ENCODE measurements at regions not wholly inside any gene's neighbourhood (a gene's known extent, or its start where the extent isn't known, plus 50 kb on each side); places are given as distances from the start of the nearest gene placed in this dataset.

GRCh38 chr19:30293051-30293785 is 79.0 kb upstream of the ZNF536 start:
- POLR2A ChIA-PET = no interaction called here
- TF ChIP-seq, protein P1, sequence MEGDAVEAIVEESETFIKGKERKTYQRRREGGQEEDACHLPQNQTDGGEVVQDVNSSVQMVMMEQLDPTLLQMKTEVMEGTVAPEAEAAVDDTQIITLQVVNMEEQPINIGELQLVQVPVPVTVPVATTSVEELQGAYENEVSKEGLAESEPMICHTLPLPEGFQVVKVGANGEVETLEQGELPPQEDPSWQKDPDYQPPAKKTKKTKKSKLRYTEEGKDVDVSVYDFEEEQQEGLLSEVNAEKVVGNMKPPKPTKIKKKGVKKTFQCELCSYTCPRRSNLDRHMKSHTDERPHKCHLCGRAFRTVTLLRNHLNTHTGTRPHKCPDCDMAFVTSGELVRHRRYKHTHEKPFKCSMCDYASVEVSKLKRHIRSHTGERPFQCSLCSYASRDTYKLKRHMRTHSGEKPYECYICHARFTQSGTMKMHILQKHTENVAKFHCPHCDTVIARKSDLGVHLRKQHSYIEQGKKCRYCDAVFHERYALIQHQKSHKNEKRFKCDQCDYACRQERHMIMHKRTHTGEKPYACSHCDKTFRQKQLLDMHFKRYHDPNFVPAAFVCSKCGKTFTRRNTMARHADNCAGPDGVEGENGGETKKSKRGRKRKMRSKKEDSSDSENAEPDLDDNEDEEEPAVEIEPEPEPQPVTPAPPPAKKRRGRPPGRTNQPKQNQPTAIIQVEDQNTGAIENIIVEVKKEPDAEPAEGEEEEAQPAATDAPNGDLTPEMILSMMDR (IDR thresholded peaks at IDR 0.05; ENCODE audit: unreplicated experiment) = no peak
- intact Hi-C loops (cut with micrococcal nuclease) = no loop called here
- Mint-ChIP-seq H3K27ac (ENCODE audit: low read depth, unreplicated experiment) (no peak overlapping the region), H3K36me3 (ENCODE audit: insufficient read depth, unreplicated experiment) (no peaks in the 10 kb centered on the region), H3K27me3 (ENCODE audit: insufficient read depth, unreplicated experiment) (no peaks in the 10 kb centered on the region), H3K4me3 (ENCODE audit: unreplicated experiment) (no peak overlapping the region), H3K9me3 (ENCODE audit: unreplicated experiment) (peaks cover 37% of the 10 kb centered on the region), H3K4me1 (ENCODE audit: insufficient read depth, unreplicated experiment) (no peaks in the 10 kb centered on the region)
- no TSS peak for BruUV-seq (replicated peaks)
- DNase-seq (ENCODE audit: unreplicated experiment) = no peak
- CTCF ChIA-PET = interaction anchor here (0.7 kb wide), 1 partner anchor 298 kb away, joined by 3 read pairs; no protein-coding TSS in a partner anchor

DNA sequence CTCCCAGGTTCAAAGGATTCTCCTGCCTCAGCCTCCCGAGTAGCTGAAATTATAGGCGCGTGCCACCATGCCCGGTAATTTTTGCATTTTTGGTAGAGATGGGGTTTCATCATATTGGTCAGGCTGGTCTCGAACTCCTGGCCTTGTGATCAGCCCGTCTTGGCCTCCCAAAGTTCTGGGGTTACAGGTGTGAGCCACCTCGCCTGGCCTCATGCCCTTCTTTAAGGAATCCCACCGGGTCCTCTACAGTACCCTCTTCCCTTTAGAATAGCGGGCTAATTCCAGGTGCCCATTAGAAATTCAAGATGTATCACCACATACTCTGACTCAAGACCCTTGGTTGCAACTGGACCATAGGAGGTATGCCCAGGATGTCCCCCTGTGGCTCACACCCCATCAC is 74.2 kb upstream of the ZNF536 start:
- H3K27me3 Mint-ChIP-seq (ENCODE audit: insufficient read depth, unreplicated experiment) = no peaks in the 10 kb centered on the region
- no peaks in the 10 kb centered on the region for H3K4me1 Mint-ChIP-seq (ENCODE audit: insufficient read depth, unreplicated experiment)
- ChIA-PET CTCF (no interaction called here), POLR2A (no interaction called here)
- no peak overlapping the region for H3K4me3 Mint-ChIP-seq (ENCODE audit: unreplicated experiment)
- H3K9me3 Mint-ChIP-seq (ENCODE audit: unreplicated experiment) = peaks cover 34% of the 10 kb centered on the region
- no peak overlapping the region for H3K27ac Mint-ChIP-seq (ENCODE audit: low read depth, unreplicated experiment)
- intact Hi-C loops (cut with micrococcal nuclease) = no loop called here
- no peak for DNase-seq (ENCODE audit: unreplicated experiment)
- no TSS peak for BruUV-seq (replicated peaks)
- TF ChIP-seq, protein P1 (IDR thresholded peaks at IDR 0.05; ENCODE audit: unreplicated experiment) = no peak
- H3K36me3 Mint-ChIP-seq (ENCODE audit: insufficient read depth, unreplicated experiment) = no peaks in the 10 kb centered on the region

GRCh38 chr19:30303131-30303654 is 69.0 kb upstream of the ZNF536 start:
- no peaks in the 10 kb centered on the region for H3K27me3 Mint-ChIP-seq (ENCODE audit: insufficient read depth, unreplicated experiment)

DNA sequence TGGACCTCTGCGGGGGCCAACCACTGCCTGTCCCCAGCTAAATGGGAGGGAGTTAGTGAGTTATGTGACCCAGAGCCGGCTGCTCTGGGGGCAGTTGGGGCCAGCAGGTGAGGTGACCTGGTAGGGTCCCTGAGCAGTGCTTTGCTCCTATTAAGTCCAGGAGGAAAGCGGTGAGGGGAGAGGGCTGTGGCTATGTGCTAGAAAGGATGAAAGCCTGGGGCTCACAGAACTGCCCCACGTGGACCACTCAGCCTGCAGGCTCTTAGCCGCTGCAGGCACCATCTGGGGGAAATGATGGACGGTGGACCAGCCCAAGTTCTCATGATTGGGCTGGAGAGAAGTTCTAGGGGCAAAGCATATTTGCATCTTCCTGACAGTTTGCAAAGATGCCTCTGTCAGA is 67.6 kb upstream of the ZNF536 start:
- H3K4me1 Mint-ChIP-seq (ENCODE audit: insufficient read depth, unreplicated experiment) = no peaks in the 10 kb centered on the region
- H3K27me3 Mint-ChIP-seq (ENCODE audit: insufficient read depth, unreplicated experiment) = no peaks in the 10 kb centered on the region
- DNase-seq (ENCODE audit: unreplicated experiment) = no peak
- no peak overlapping the region for H3K27ac Mint-ChIP-seq (ENCODE audit: low read depth, unreplicated experiment)
- H3K9me3 Mint-ChIP-seq (ENCODE audit: unreplicated experiment) = peaks cover 51% of the 10 kb centered on the region
- BruUV-seq (replicated peaks) = no TSS peak
- TF ChIP-seq, protein P1 (IDR thresholded peaks at IDR 0.05; ENCODE audit: unreplicated experiment) = no peak
- no peaks in the 10 kb centered on the region for H3K36me3 Mint-ChIP-seq (ENCODE audit: insufficient read depth, unreplicated experiment)
- ChIA-PET CTCF (no interaction called here), POLR2A (no interaction called here)
- intact Hi-C loops (cut with micrococcal nuclease) = no loop called here
- no peak overlapping the region for H3K4me3 Mint-ChIP-seq (ENCODE audit: unreplicated experiment)

More at GRCh38 chr19:30303131-30303654, 69.0 kb upstream of the ZNF536 start:
- Mint-ChIP-seq H3K4me3 (ENCODE audit: unreplicated experiment) (no peak overlapping the region), H3K36me3 (ENCODE audit: insufficient read depth, unreplicated experiment) (no peaks in the 10 kb centered on the region), H3K27ac (ENCODE audit: low read depth, unreplicated experiment) (no peak overlapping the region), H3K9me3 (ENCODE audit: unreplicated experiment) (peaks cover 41% of the 10 kb centered on the region), H3K4me1 (ENCODE audit: insufficient read depth, unreplicated experiment) (no peaks in the 10 kb centered on the region)
- ChIA-PET CTCF (no interaction called here), POLR2A (interaction anchor here (0.6 kb wide), 1 partner anchor 67 kb away, joined by 3 read pairs; no protein-coding TSS in a partner anchor)
- intact Hi-C loops (cut with micrococcal nuclease) = no loop called here
- no peak for DNase-seq (ENCODE audit: unreplicated experiment)
- no TSS peak for BruUV-seq (replicated peaks)
- TF ChIP-seq, protein P1 (IDR thresholded peaks at IDR 0.05; ENCODE audit: unreplicated experiment) = no peak
